ENCODE measurements at regions not wholly inside any gene's neighbourhood (a gene's known extent, or its start where the extent isn't known, plus 50 kb on each side); places are given as distances from the start of the nearest gene placed in this dataset.

GRCh38 chr13:111971891-111972780 is 94.8 kb upstream of the SOX1 start:
- no peak for TF ChIP-seq CTCF (IDR thresholded peaks at IDR 0.05)
- no peak for TF ChIP-seq POLR2AphosphoS2 (conservative IDR thresholded peaks at IDR 0.05; ENCODE audit: low read length)
- TF ChIP-seq POLR2A (IDR thresholded peaks at IDR 0.05; ENCODE audit: low read length), result no peak
- TF ChIP-seq SMC3 (IDR thresholded peaks at IDR 0.05), result no peak
- TF ChIP-seq RNF2 (IDR thresholded peaks at IDR 0.05; ENCODE audit: borderline replicate concordance, low read depth), result no peak
- no peak for TF ChIP-seq RAD21 (conservative IDR thresholded peaks at IDR 0.05 in 1 of 2, IDR thresholded peaks at IDR 0.05 in 1 of 2)
- no peak for TF ChIP-seq MYC (IDR thresholded peaks at IDR 0.05; ENCODE audit: borderline replicate concordance, low read length)
- TF ChIP-seq RCOR1 (IDR thresholded peaks at IDR 0.05; ENCODE audit: low read depth, low read length), result no peak
- TF ChIP-seq NR3C1 (IDR thresholded peaks at IDR 0.05), result no peak
- no peak for TF ChIP-seq EP300 (IDR thresholded peaks at IDR 0.05)
- TF ChIP-seq ESRRA (IDR thresholded peaks at IDR 0.05; ENCODE audit: borderline replicate concordance, low read length), result no peak

Data from A549 (cell line).